Activated CD4-positive, alpha-beta T cell treated with anti-CD3 and anti-CD28 coated beads, Interleukin-2, Interleukin-6, amounts not matched to agents 100 ng/mL and 50 ng/mL, durations not matched to agents 16 hours and 8 hours (primary cell): ENCODE measurements at regions not wholly inside any gene's neighbourhood (a gene's known extent, or its start where the extent isn't known, plus 50 kb on each side); places are given as distances from the start of the nearest gene placed in this dataset.

Experiments used
- DNase-seq: peaks from one replicate; pipeline ENCODE4 v3.0.0-alpha.2; 2020

DNA sequence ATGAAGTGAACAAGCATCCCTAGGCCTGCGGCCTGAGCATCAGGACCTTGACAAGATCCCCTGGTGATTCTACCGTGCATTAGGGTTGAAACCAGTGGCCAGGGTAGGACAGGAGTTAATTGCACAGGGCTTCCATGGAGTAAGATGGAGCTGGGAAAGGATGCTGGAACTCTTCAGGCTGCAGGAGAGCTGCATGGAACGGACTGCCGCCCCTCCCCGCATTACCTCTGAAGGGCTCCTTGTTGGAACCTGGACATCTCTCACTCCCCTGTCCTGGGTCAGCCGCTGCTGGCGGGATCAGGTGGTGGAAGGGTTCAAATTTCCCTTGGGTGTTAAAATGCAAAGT is 156.6 kb upstream of the ID2 start:
- no peak for DNase-seq

DNA sequence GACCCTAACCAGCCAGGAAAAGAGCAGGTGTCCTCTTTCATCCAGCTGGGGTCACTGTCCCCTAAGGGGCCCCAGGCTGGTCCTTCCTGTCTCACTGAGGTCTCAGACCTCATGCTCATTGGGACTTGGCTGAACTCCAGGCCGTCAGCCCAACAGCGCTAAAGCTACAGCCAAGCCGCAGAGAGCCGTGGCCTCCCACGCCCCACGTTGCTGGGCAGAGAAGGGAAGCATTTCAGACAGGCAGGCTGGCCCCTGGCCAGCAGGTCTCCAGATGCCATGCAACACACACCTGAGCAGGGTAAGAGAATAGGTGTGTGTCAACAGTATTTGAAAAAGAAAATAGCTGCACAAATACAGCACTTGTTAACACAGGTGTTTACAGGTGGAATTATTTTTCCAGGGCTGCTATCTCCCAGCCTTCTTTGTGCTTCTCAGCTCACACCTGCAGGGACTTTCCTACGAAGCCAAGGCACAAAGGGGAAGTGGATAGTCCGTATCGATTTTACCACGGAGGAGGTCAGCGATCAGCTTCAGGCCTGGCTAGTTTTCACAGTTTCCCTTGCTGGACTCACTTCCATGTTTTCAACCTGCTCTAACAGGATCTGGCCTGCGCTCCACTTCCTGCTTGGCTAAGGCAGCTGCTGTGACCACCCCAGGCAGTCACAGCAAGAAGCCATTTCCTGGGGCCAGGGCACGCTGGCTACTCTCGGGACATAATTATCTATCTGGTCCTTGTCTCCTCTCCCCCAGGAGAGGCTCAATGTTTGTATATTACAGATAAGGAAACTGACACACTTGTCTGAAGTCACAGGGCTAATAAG is 156.1 kb upstream of the ID2 start:
- DNase-seq = no peak

DNA sequence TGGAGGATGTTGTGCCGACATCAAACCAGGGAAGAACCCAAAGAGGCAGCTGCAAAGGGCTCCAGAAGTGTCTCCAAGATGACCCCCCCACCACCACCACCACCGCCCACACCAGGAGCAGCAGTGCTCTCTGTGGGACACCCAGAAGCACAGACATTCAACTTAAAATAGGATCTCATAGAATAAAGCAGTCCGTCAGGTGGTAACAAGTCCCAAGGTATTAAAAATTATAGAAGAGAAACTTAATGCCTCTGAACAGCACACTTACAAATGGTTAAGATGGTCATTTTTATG is 155.5 kb upstream of the ID2 start:
- no peak for DNase-seq

DNA sequence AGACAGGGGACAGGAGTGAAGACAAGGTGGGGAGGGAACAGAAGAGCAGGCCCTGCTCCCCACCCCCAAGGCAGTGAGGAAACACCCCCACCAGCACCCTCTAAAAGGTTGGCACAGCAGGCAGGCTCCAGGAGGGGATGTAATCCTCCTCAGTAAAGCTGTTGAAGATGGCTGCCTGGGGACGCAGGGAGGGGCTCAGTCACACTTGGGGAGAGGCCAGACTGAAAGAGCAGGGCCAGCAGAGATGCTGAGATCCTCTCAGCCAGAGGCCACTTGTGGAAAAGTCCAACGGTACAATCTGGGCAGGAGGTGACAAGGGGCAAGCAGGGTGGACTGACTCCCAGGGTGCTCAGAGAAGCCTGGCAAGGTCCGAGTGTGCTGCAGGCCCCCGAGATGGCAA is 154.8 kb upstream of the ID2 start:
- no peak for DNase-seq

DNA sequence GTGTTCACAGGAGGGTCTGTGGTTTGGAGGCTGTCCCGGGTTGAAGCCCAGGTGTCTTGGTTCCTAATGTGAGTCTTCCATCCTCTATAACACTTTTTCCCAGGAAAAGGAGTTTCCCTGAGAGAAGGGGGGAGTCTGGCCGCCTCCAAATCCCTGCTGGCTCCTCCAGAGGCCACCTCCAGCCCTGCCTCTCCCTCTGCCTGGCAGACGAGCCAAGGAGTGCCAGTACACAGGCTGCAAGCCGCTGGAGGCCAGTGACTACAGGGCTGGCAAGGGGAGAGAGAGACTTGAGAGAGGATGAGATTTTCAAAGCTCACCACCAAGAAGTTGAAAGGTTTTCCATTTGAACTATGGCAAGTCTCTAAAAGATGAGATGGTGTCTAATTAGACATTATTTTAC is 154.2 kb upstream of the ID2 start:
- no peak for DNase-seq

DNA sequence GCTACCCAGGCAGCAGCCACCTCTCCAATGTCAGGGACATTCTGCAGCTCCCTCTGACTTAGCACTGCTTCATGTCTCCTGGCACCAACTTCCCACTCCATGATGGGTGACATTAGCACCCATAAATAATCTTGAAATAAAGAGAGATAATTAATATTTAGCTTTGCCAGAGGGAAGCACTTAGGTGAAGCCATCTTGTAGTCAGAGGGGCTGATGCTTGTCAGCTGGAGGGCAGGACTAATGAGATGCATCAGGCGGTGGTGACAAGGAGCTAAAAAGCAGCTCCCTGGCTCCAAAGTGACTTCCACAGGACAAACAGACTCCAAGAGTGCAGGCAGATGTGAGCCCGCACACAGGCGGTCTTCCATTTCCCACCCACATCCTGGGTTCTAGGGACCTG is 153.0 kb upstream of the ID2 start:
- DNase-seq = no peak

DNA sequence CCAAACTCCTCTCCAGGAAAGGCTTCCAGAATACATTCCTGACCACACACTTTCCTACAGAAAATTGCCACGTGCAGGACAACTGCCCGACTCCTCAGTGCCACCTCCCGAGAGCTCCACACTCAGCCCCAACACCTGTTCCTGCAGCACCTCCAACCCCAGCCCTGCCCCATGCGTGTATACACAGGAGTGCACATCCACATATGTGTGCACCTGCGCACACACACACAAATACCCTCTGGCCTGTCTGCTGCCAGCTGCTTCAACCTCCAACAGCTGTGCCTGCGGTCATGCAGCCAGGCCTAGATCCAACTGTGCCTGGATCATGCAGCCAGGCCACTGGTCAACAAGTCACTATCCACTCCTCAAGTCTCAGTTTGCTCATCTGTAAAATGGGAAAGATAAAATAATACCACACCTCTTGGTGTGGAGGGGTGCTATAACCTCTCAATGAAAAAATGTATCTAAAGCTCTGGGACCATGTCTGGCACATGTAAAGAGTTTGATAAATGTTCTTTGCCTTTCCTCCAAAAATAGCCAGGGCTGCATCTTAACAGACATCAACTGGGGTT is 152.1 kb upstream of the ID2 start:
- no peak for DNase-seq

DNA sequence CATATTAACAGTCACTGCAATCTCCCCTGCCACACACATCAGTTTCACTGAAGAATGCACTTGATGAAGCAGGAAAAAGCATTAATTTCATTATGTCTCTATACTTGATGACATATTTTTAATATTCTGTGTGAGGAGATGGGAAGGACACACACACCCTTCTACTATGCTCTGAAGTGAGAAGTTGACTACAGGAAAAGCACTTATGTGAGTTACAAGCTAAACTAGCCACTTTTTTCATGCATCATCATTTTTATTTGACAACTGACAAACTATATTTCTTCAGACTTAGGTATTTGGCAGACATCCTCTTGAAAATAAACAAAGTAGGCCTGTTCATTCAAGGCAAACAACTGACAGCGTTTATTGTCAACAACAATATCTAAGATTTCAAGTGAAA is 150.4 kb upstream of the ID2 start:
- DNase-seq = no peak

DNA sequence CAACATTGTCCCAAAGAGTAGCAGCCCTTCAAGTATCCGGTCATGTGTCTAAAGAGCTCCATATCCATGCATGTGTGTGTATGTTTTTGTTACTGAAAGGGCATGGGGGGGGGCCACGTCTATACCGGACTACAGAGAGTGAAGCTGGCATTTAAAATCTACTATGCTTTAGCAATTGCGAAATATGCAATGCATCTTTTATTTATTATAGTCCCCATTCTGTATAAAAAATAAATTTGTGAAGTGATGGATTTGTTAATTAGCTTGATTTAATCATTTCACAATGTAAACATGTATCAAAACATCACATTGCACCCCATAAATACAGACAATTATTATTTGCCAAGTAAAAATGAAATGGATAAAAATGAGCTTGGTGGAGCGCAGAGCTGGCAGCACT is 149.4 kb upstream of the ID2 start:
- DNase-seq = no peak

DNA sequence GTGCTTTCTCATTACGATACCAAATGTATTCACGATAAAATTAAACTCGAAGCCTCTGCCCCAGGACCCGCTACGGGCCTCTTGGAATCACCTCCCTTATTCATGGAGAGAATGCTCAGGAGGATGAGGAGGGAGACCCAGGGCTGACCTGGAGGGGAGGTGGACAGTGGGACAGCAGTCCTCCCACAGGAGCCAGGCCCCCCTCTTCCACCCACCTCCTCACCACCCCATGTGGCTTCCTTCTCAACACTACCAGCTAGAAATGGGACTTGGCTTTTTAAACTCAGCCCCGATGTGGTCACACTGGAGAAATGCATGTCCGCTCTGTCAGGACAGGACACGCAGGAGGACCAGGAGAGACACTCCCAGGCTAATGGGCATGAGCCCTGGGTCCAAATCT is 147.9 kb upstream of the ID2 start:
- DNase-seq = no peak

DNA sequence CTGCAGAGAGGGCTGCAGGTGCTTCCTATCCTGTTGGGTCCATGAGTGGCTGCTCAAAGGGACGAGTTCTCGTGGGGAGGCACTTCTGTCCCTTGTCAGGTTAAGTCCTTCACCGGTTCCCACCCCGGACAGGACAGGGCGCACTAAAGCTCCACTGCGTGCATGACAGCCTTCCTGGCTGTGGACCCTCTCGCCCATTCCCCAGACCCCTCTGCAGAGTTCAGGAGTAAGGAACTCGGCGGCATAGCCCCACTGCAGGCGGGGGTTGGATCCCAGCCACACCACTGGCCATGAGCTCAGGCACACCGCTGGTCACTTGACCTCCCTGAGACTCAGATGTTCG is 147.5 kb upstream of the ID2 start:
- no peak for DNase-seq

DNA sequence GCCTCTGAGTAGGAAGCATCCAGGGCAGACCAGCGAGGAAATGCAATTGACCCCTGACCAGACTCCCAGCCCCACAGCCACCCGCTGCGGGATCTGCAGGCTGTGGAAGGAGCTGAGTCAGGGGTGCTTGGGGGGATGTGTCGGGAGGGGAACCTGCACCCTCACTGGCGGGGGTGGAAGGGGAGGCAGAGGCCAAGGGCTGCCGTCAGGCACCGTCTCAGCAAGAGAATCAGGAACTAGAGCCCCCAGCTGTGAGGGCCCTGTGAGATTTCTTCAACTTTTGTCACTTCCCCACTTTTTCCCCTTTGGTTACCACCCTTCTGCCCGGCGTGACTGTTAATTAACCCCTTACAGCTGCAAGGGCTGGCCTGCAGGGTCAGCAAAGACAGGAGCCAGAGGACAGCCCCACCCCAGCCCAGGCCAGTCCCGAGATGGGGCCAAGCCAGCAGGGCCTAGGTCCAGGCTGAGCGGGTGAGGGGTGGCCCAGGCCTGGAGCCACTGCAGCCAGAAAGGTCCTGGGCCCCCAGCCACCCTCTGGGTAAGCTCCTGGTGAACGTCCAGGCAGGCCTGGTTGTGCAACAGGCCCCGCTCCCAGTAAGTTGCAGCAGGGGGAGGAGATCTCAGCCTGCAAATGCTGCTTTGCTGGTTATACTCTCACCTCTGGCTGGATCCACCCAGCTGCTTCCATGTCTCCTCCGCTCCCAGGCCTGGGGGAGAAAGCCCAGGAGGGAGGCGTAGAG is 147.0 kb upstream of the ID2 start:
- DNase-seq = no peak

DNA sequence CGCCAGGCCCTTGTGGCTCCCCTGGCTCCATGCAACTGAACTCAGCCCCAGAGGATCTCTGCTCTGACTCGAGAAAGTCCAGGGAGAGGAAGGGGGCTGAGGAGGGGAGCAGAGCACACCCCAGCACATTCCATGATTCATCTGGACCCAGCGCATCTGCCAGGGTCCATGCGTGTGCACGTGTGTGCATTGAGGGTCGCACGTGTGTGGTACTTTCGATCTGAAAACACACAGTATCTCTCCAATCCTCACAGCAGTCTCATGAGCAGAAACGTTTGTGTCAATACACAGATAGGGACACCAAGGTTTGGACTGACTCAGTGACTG is 146.4 kb upstream of the ID2 start:
- no peak for DNase-seq

DNA sequence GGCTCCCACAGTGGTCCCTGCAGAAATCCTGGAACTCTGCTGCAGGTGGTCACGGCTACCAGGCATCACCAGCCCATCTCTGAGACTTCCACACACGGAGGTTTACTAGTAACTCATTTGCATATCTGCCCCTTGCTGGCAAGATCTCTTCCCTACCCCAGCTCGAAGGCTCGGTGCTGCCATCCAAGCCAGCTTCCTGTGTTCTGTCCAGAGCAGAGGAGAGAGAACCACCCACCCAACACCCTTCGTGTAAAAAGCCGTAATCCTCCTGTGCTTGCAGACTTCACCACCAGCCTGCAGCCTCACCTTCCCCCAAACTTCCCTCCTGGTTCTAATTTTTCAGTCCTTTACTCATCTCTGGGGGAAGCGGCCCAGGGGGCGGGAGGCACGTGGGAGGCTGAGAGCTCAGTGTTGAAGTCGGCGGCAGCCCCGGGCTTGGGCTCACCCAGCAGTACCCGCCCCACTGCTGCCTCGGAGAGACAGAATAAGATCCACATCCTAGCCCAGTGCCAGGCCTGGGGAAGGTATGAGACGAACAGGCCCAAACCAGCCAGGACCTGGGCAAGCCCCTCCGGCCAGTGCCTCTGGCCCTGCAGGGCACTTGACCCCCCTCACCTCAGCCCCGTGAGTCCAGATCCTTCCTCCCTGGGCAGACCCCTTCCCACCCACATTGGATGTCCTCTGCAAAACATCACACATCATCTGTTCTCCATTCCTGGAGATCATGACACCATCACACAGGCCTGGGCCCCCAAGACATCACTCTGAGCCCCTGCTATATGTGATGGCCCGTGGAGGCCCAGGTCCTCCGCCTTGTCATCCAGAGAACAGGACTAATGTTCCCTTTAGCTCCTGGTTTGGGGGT is 145.8 kb upstream of the ID2 start:
- no peak for DNase-seq

DNA sequence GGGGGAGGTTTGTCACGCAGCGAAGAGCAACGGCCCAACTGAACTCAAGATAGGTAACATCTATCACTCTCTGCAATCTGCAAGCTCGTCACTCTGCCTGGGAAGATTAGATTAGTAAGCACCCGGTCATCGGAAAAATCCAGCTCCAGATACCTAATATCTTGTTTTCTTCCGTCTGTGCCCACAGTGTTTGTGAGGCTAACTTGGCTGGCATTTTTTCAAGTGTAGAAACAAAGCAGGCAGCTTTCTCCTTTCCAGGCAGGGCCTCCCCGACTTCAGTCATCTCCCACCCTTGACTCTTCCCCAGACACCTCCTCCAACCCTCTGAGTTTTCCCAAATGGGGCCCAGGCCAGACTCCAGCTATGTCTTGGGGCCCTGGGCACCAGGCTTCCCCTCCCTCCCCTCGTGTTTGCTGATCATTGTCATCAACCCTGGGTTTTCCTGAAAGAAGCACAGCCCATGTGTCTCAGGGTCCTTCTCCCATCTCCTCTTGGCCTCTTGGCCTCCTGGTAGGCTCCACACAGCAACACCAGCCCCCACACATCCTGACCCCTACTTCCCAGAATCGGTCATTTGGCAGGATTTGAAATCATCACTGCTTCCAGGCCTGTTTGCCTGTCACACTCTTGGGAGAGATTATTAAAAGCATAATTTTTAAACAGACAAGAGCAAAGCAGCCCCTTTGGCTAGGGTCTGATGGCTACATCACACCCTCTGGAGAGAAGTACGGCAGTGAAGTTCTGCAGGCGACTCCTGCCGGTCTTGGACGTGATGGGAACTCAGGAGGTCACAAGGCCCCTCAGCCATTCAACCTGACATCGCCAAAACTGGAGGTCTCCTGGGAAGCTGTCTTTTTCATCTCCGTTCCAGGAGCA is 144.9 kb upstream of the ID2 start:
- no peak for DNase-seq

DNA sequence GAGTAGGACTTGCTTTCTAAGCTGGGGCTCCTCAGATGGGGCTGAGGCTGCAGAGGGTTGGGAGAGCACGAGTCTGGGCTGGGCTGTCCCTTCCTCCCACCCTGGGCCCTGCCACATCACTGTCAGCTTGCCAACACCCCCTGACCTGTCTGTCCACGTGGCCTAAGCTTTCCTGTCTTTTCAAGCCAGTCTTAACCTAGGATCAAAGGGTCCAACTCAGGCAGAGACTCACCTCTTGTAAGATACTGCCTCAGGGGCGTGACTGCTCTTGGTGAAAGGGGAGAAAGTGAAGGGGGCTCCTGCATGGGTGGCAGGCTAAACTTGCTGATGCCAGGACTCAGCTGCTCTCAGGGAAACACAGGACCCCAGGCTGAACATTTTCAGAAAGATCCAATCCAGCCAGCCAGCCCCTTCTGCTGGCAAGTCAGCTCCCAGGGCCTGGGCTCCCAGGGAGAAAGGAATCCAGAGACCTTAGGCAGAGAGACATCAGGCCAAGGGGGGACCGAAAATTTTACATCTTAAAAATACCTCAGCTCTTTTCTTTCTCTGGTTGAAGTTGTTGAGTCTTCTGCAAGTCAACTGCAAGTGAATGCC is 144.2 kb upstream of the ID2 start:
- no peak for DNase-seq

DNA sequence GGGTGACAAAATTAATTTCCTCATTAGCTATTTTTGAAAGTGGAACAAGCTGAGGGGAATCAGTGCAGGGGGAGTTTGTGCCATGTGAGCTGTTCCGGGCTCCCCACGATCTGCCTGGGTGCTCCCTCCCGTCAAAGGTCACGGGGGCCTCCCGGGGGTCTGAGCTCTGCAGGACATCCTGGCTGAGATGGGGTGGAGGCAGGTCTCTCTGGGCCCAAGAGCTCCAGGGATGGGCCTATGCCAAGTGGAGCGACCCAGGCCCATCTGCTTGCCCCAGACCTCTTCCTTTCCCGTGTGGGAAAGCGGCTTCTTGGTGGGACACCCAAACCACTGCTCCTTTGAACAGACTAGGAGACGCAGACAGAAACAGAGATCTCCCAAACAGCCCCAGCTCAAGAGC is 143.3 kb upstream of the ID2 start:
- no peak for DNase-seq

DNA sequence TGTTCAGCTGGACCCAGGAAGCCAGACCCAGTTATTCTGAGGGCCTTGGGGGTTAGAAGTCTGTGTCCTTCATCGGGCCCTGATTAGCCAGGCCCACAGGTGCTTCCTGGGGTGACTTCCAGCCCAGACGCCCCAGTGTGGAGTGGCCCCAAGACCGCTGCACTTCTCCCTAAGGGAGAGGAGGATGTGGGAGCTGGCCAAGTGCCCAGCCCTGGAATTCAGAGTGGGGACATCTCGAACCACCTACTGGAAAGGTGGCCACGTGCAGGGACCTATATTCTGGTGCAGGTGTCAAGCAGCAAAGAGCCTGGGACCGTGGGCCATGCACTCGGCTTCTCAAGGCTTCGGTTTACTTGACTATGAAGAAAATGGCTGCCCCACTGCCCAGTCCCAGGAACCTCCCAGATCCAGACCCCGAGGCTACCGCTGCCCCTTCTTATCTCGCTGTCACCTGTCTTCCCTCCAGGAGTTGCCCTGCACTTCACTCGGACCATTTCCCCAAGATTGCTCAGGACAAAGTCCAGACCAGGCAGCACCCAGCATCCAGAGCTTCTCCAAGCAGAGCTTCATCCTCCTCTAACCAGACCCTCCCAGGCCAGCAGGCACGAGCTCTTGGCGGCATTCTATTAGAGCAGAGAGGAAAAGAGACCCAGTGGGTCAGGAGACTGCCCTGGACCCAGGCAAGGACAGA is 142.8 kb upstream of the ID2 start:
- DNase-seq = no peak

DNA sequence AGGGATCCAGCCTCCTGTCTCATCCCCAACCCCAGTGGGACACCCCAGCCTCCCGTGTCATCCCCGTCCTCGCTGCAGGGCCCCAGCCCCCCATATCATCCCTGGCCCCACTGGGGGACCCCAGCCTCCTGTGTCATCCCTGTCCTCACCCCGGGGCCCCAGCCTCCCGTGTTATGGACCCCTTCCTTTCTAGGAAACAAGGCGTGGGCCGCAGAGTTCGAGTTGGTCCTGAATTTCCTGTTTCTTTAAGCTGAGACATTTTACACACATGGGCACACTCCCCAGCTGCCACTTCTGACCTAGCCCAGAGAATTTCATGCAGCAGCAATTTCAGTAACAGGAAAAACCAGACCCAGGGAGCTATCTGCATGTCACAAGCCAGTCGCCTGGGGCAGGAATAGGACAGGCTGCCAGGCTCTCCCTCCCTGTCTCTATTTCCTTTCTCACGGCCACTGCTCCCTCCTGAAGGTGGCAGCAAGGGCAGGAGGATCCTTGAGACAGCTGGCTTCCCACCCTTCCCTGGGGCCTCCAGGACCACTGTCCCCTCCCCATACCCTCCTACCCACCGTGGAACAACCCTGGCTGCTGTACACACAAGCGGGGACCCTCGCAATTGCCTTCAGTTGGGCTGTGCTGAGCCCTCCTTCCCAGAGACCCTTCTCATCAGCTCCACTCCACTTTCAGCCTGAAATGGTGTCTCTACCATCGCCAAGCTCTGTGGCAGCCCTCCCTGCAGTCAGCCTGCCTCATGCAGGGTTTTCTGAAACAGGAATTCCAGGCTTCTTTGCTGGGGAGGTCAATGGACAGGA is 141.9 kb upstream of the ID2 start:
- DNase-seq = peak; percentile 18

DNA sequence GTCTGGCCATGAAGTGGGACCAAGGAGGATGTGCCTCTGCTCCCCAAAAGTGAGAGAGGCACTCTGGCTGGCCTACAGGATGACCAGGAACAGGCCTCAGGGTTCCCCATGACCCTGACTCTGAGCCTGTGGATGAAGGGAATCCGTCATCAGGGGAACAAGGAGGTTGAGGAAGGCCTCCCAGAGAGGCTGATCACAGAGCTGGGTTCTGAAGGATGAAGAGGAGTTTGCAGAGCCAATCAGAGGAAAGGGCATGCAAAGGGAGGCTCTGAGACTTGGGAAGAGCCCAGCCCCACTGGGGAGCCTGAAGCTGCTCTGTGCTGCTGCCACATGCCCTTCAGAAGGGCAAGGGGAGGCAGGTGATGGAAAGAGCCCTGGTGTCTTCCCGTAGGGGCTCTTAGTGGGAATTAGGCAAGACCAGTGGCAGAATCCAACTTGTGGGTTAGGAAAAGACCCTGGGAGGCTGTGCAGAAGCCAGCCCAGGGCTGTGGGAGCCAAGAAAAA is 141.3 kb upstream of the ID2 start:
- DNase-seq = peak; percentile 12

DNA sequence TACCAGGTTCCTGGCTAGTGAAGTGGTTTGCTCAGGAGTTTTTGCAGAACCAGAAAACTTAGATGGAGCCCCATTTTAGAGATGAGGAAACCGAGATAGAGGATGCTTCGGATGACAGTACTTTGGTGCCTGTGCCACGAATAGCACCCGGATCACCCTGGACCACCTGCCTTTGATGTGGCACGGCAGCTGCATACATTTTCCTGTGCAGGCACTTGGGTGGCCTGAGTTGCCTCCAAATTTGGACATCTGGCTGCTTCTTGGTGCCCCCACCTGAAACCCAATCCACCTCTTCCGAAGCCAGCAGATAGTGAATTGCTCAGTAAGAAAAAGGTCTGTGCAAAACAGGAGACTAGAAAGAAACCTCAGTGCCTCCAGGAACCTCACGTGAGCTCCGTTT is 140.6 kb upstream of the ID2 start:
- peak; percentile 58 for DNase-seq
